Endometrial microvascular endothelial cells (primary cell): ENCODE measurements at regions not wholly inside any gene's neighbourhood (a gene's known extent, or its start where the extent isn't known, plus 50 kb on each side); places are given as distances from the start of the nearest gene placed in this dataset.

Source experiments
- in situ Hi-C: cut with HindIII; loops from 2 replicates; pipeline ENCODE4 v1.10.0; 2017; ENCODE audit warnings: low sequenced_read_pairs, low pct_unique_long_range_greater_than_20kb; ENCODE audit errors: inconsistent ontology term

- in situ Hi-C loops, result no loop called here
Observed at GRCh38 chr10:31621733-31622132, 302.7 kb downstream of the ZEB1 start.

GRCh38 chr10:31620226-31621151 lies 301.5 kb downstream of the ZEB1 start:
- in situ Hi-C loops, result no loop called here

- in situ Hi-C loops, result no loop called here
Observed at GRCh38 chr10:31619531-31620061, 300.6 kb downstream of the ZEB1 start.

- in situ Hi-C loops, result no loop called here
Observed at GRCh38 chr10:31618541-31619291, 299.7 kb downstream of the ZEB1 start.

- in situ Hi-C loops, result no loop called here
Observed at GRCh38 chr10:31617757-31618156, 298.7 kb downstream of the ZEB1 start.

GRCh38 chr10:31617133-31617532 lies 298.1 kb downstream of the ZEB1 start:
- in situ Hi-C loops, result no loop called here

GRCh38 chr10:31615129-31615528 lies 296.1 kb downstream of the ZEB1 start:
- in situ Hi-C loops, result no loop called here

GRCh38 chr10:31614611-31615010 lies 295.6 kb downstream of the ZEB1 start:
- in situ Hi-C loops, result no loop called here

GRCh38 chr10:31612082-31612481 lies 293.1 kb downstream of the ZEB1 start:
- in situ Hi-C loops, result no loop called here

- in situ Hi-C loops, result no loop called here
Observed at GRCh38 chr10:31611161-31611560, 292.1 kb downstream of the ZEB1 start.

- in situ Hi-C loops, result no loop called here
Observed at GRCh38 chr10:31607481-31607880, 288.5 kb downstream of the ZEB1 start.

- in situ Hi-C loops, result no loop called here
Observed at GRCh38 chr10:31606841-31607240, 287.8 kb downstream of the ZEB1 start.

GRCh38 chr10:31605861-31606525 lies 287.0 kb downstream of the ZEB1 start:
- in situ Hi-C loops, result no loop called here

- in situ Hi-C loops, result no loop called here
Observed at GRCh38 chr10:31605426-31605825, 286.4 kb downstream of the ZEB1 start.

GRCh38 chr10:31604646-31605170 lies 285.7 kb downstream of the ZEB1 start:
- in situ Hi-C loops, result no loop called here

GRCh38 chr10:31604096-31604495 lies 285.1 kb downstream of the ZEB1 start:
- in situ Hi-C loops, result no loop called here

GRCh38 chr10:31603235-31604087 lies 284.4 kb downstream of the ZEB1 start:
- in situ Hi-C loops, result no loop called here

- in situ Hi-C loops, result no loop called here
Observed at GRCh38 chr10:31602541-31603234, 283.7 kb downstream of the ZEB1 start.
